ENCODE measurements at regions not wholly inside any gene's neighbourhood (a gene's known extent, or its start where the extent isn't known, plus 50 kb on each side); places are given as distances from the start of the nearest gene placed in this dataset.
"Not testable (repeated sequence)": the region's sequence is repeated elsewhere in the genome, so short reads cannot be mapped to it uniquely, and the experiment has no call there.

GRCh38 chr2:19169134-19169768 is 189.2 kb downstream of the OSR1 start:
- Histone ChIP-seq H3K9me3 (ENCODE audit: control insufficient read depth, low read depth, low read length) (no peaks in the 10 kb centered on the region), H3K27me3 (ENCODE audit: control insufficient read depth, insufficient read depth, low read length) (no peaks in the 10 kb centered on the region), H3K27ac (ENCODE audit: low read length) (no peak overlapping the region), H3K4me3 (ENCODE audit: low read length) (no peak overlapping the region), H3K36me3 (ENCODE audit: control insufficient read depth, low read depth, low read length) (no peaks in the 10 kb centered on the region), H3K4me1 (ENCODE audit: control insufficient read depth, low read depth, low read length) (peaks cover 7% of the 10 kb centered on the region), H3K9ac (ENCODE audit: low read length) (no peak overlapping the region)

GRCh38 chr2:19164099-19164498 is 194.3 kb downstream of the OSR1 start:
- not testable (repeated sequence) for H3K9ac ChIP-seq (ENCODE audit: low read length); H3K9me3 ChIP-seq (ENCODE audit: control insufficient read depth, low read depth, low read length); H3K27ac ChIP-seq (ENCODE audit: low read length); H3K4me1 ChIP-seq (ENCODE audit: control insufficient read depth, low read depth, low read length); H3K27me3 ChIP-seq (ENCODE audit: control insufficient read depth, insufficient read depth, low read length); H3K36me3 ChIP-seq (ENCODE audit: control insufficient read depth, low read depth, low read length); H3K4me3 ChIP-seq (ENCODE audit: low read length)

GRCh38 chr2:19158896-19159295 is 199.5 kb downstream of the OSR1 start:
- Histone ChIP-seq H3K4me1 (ENCODE audit: control insufficient read depth, low read depth, low read length) (no peaks in the 10 kb centered on the region), H3K9ac (ENCODE audit: low read length) (no peak overlapping the region), H3K4me3 (ENCODE audit: low read length) (no peak overlapping the region), H3K9me3 (ENCODE audit: control insufficient read depth, low read depth, low read length) (no peaks in the 10 kb centered on the region), H3K36me3 (ENCODE audit: control insufficient read depth, low read depth, low read length) (no peaks in the 10 kb centered on the region), H3K27ac (ENCODE audit: low read length) (no peak overlapping the region), H3K27me3 (ENCODE audit: control insufficient read depth, insufficient read depth, low read length) (no peaks in the 10 kb centered on the region)

GRCh38 chr2:19158211-19158610 is 200.2 kb downstream of the OSR1 start:
- Histone ChIP-seq H3K36me3 (ENCODE audit: control insufficient read depth, low read depth, low read length) (no peaks in the 10 kb centered on the region), H3K4me3 (ENCODE audit: low read length) (no peak overlapping the region), H3K9ac (ENCODE audit: low read length) (no peak overlapping the region), H3K27ac (ENCODE audit: low read length) (no peak overlapping the region), H3K4me1 (ENCODE audit: control insufficient read depth, low read depth, low read length) (no peaks in the 10 kb centered on the region), H3K9me3 (ENCODE audit: control insufficient read depth, low read depth, low read length) (no peaks in the 10 kb centered on the region), H3K27me3 (ENCODE audit: control insufficient read depth, insufficient read depth, low read length) (no peaks in the 10 kb centered on the region)

GRCh38 chr2:19156646-19157045 is 201.8 kb downstream of the OSR1 start:
- no peak overlapping the region for H3K4me3 ChIP-seq (ENCODE audit: low read length)
- no peaks in the 10 kb centered on the region for H3K27me3 ChIP-seq (ENCODE audit: control insufficient read depth, insufficient read depth, low read length)
- H3K9ac ChIP-seq (ENCODE audit: low read length), result no peak overlapping the region
- H3K9me3 ChIP-seq (ENCODE audit: control insufficient read depth, low read depth, low read length), result no peaks in the 10 kb centered on the region
- no peaks in the 10 kb centered on the region for H3K36me3 ChIP-seq (ENCODE audit: control insufficient read depth, low read depth, low read length)
- H3K27ac ChIP-seq (ENCODE audit: low read length), result no peak overlapping the region
- no peaks in the 10 kb centered on the region for H3K4me1 ChIP-seq (ENCODE audit: control insufficient read depth, low read depth, low read length)

GRCh38 chr2:19150726-19151125 is 207.7 kb downstream of the OSR1 start:
- no peak overlapping the region for H3K4me3 ChIP-seq (ENCODE audit: low read length)
- H3K36me3 ChIP-seq (ENCODE audit: control insufficient read depth, low read depth, low read length), result no peaks in the 10 kb centered on the region
- no peak overlapping the region for H3K9ac ChIP-seq (ENCODE audit: low read length)
- no peaks in the 10 kb centered on the region for H3K27me3 ChIP-seq (ENCODE audit: control insufficient read depth, insufficient read depth, low read length)
- H3K4me1 ChIP-seq (ENCODE audit: control insufficient read depth, low read depth, low read length), result no peaks in the 10 kb centered on the region
- H3K9me3 ChIP-seq (ENCODE audit: control insufficient read depth, low read depth, low read length), result peaks cover 7% of the 10 kb centered on the region
- H3K27ac ChIP-seq (ENCODE audit: low read length), result no peak overlapping the region

- Histone ChIP-seq H3K36me3 (ENCODE audit: control insufficient read depth, low read depth, low read length) (no peaks in the 10 kb centered on the region), H3K4me1 (ENCODE audit: control insufficient read depth, low read depth, low read length) (no peaks in the 10 kb centered on the region), H3K27ac (ENCODE audit: low read length) (no peak overlapping the region), H3K9ac (ENCODE audit: low read length) (no peak overlapping the region), H3K4me3 (ENCODE audit: low read length) (no peak overlapping the region), H3K9me3 (ENCODE audit: control insufficient read depth, low read depth, low read length) (peaks cover 7% of the 10 kb centered on the region), H3K27me3 (ENCODE audit: control insufficient read depth, insufficient read depth, low read length) (no peaks in the 10 kb centered on the region)
Measured at GRCh38 chr2:19146867-19147266, 211.6 kb downstream of the OSR1 start.

GRCh38 chr2:19141234-19142004 is 217.0 kb downstream of the OSR1 start:
- H3K9me3 ChIP-seq (ENCODE audit: control insufficient read depth, low read depth, low read length), result no peaks in the 10 kb centered on the region
- no peaks in the 10 kb centered on the region for H3K36me3 ChIP-seq (ENCODE audit: control insufficient read depth, low read depth, low read length)
- no peak overlapping the region for H3K9ac ChIP-seq (ENCODE audit: low read length)
- H3K27ac ChIP-seq (ENCODE audit: low read length), result no peak overlapping the region
- no peaks in the 10 kb centered on the region for H3K27me3 ChIP-seq (ENCODE audit: control insufficient read depth, insufficient read depth, low read length)
- H3K4me1 ChIP-seq (ENCODE audit: control insufficient read depth, low read depth, low read length), result no peaks in the 10 kb centered on the region
- no peak overlapping the region for H3K4me3 ChIP-seq (ENCODE audit: low read length)

- Histone ChIP-seq H3K36me3 (ENCODE audit: control insufficient read depth, low read depth, low read length) (no peaks in the 10 kb centered on the region), H3K4me3 (ENCODE audit: low read length) (no peak overlapping the region), H3K27me3 (ENCODE audit: control insufficient read depth, insufficient read depth, low read length) (no peaks in the 10 kb centered on the region), H3K4me1 (ENCODE audit: control insufficient read depth, low read depth, low read length) (no peaks in the 10 kb centered on the region), H3K27ac (ENCODE audit: low read length) (no peak overlapping the region), H3K9me3 (ENCODE audit: control insufficient read depth, low read depth, low read length) (no peaks in the 10 kb centered on the region), H3K9ac (ENCODE audit: low read length) (no peak overlapping the region)
Measured at GRCh38 chr2:19140463-19141208, 217.8 kb downstream of the OSR1 start.

GRCh38 chr2:19139386-19139785 is 219.0 kb downstream of the OSR1 start:
- no peak overlapping the region for H3K9ac ChIP-seq (ENCODE audit: low read length)
- H3K9me3 ChIP-seq (ENCODE audit: control insufficient read depth, low read depth, low read length), result no peaks in the 10 kb centered on the region
- no peaks in the 10 kb centered on the region for H3K27me3 ChIP-seq (ENCODE audit: control insufficient read depth, insufficient read depth, low read length)
- H3K4me1 ChIP-seq (ENCODE audit: control insufficient read depth, low read depth, low read length), result no peaks in the 10 kb centered on the region
- no peaks in the 10 kb centered on the region for H3K36me3 ChIP-seq (ENCODE audit: control insufficient read depth, low read depth, low read length)
- no peak overlapping the region for H3K27ac ChIP-seq (ENCODE audit: low read length)
- no peak overlapping the region for H3K4me3 ChIP-seq (ENCODE audit: low read length)

- Histone ChIP-seq H3K27ac (ENCODE audit: low read length) (no peak overlapping the region), H3K36me3 (ENCODE audit: control insufficient read depth, low read depth, low read length) (no peaks in the 10 kb centered on the region), H3K9me3 (ENCODE audit: control insufficient read depth, low read depth, low read length) (no peaks in the 10 kb centered on the region), H3K4me3 (ENCODE audit: low read length) (no peak overlapping the region), H3K27me3 (ENCODE audit: control insufficient read depth, insufficient read depth, low read length) (no peaks in the 10 kb centered on the region), H3K4me1 (ENCODE audit: control insufficient read depth, low read depth, low read length) (no peaks in the 10 kb centered on the region), H3K9ac (ENCODE audit: low read length) (no peak overlapping the region)
Measured at GRCh38 chr2:19138264-19138825, 220.1 kb downstream of the OSR1 start.
